ENCODE measurements at regions not wholly inside any gene's neighbourhood (a gene's known extent, or its start where the extent isn't known, plus 50 kb on each side); places are given as distances from the start of the nearest gene placed in this dataset.

- 81% methylated on average over 3 of the region's 3 CpGs for WGBS
- Histone ChIP-seq H3K27ac (ENCODE audit: low read depth, low read length) (no peak overlapping the region), H3K27me3 (ENCODE audit: insufficient read depth, low read length) (no peaks in the 10 kb centered on the region), H3K9me3 (ENCODE audit: insufficient read depth, low read depth, low read length) (no peaks in the 10 kb centered on the region), H3K36me3 (ENCODE audit: insufficient read depth, low read length) (no peaks in the 10 kb centered on the region), H3K9ac (ENCODE audit: low read depth, low read length) (no peak overlapping the region), H3K4me1 (ENCODE audit: insufficient read depth, low read length) (no peaks in the 10 kb centered on the region), H3K4me3 (ENCODE audit: low read length) (no peak overlapping the region)
Observed at GRCh38 chr3:107045791-107046190, 331.4 kb upstream of the CCDC54 start.

- H3K4me3 ChIP-seq (ENCODE audit: low read length) = no peak overlapping the region
- 98% methylated on average over 2 of the region's 4 CpGs for WGBS
- H3K36me3 ChIP-seq (ENCODE audit: insufficient read depth, low read length) = no peaks in the 10 kb centered on the region
- 0 out of 2 replicates have a peak, but pooled peaks cover 4% of the 10 kb centered on the region for H3K9me3 ChIP-seq (ENCODE audit: insufficient read depth, low read depth, low read length)
- no peak overlapping the region for H3K9ac ChIP-seq (ENCODE audit: low read depth, low read length)
- no peaks in the 10 kb centered on the region for H3K4me1 ChIP-seq (ENCODE audit: insufficient read depth, low read length)
- H3K27me3 ChIP-seq (ENCODE audit: insufficient read depth, low read length) = no peaks in the 10 kb centered on the region
- H3K27ac ChIP-seq (ENCODE audit: low read depth, low read length) = no peak overlapping the region
Observed at GRCh38 chr3:107055181-107055942, 321.9 kb upstream of the CCDC54 start.

DNA sequence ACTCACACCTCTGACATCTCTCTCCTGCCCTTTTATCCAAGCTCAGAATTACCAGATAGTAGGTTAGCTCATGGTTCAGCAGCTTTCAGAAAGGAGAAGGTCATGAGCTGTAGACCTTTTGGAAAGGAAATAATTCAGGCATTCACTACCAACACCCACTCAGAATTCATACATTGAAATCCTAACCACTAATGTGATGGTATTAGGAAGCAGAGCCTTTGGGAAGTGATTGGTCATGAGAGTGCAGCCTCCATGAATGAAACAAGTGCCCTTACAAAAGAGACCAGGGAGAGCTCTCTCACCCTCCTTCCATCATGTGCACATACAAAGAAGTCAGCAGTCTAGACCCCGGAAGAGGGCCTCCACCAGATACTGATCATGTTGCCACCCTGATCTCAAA is 315.8 kb upstream of the CCDC54 start:
- WGBS = 92% methylated on average over 1 of the region's 1 CpG

DNA sequence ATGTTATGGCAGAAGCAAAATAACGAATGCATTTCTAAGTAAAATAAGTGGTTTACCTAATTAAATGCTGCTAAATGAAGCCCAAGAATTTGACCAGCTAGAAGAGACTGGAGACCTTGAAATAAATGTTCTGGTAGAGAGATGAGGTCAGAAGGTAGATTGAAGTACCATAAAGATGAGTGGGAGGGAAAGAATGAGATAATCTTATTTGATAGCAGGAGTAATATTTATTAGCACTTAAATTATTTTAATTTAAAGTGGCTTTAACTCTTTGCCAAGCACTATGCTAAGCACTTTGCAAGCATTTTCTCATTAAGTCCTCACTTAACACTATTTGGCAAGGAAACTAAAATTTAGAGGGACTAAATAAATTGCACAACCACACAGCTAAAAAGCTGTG is 314.9 kb upstream of the CCDC54 start:
- Histone ChIP-seq H3K27me3 (ENCODE audit: insufficient read depth, low read length) (no peaks in the 10 kb centered on the region), H3K9ac (ENCODE audit: low read depth, low read length) (no peak overlapping the region), H3K9me3 (ENCODE audit: insufficient read depth, low read depth, low read length) (0 out of 2 replicates have a peak, but pooled peaks cover 3% of the 10 kb centered on the region), H3K36me3 (ENCODE audit: insufficient read depth, low read length) (no peaks in the 10 kb centered on the region), H3K4me3 (ENCODE audit: low read length) (no peak overlapping the region), H3K4me1 (ENCODE audit: insufficient read depth, low read length) (peaks cover 28% of the 10 kb centered on the region), H3K27ac (ENCODE audit: low read depth, low read length) (no peak overlapping the region)
- WGBS = 95% methylated on average over 1 of the region's 1 CpG

More for the DNA sequence above, 315.8 kb upstream of the CCDC54 start:
- Histone ChIP-seq H3K9ac (ENCODE audit: low read depth, low read length) (no peak overlapping the region), H3K4me1 (ENCODE audit: insufficient read depth, low read length) (peaks cover 28% of the 10 kb centered on the region), H3K4me3 (ENCODE audit: low read length) (no peak overlapping the region), H3K27me3 (ENCODE audit: insufficient read depth, low read length) (no peaks in the 10 kb centered on the region), H3K9me3 (ENCODE audit: insufficient read depth, low read depth, low read length) (0 out of 2 replicates have a peak, but pooled peaks cover 4% of the 10 kb centered on the region), H3K36me3 (ENCODE audit: insufficient read depth, low read length) (no peaks in the 10 kb centered on the region), H3K27ac (ENCODE audit: low read depth, low read length) (no peak overlapping the region)

DNA sequence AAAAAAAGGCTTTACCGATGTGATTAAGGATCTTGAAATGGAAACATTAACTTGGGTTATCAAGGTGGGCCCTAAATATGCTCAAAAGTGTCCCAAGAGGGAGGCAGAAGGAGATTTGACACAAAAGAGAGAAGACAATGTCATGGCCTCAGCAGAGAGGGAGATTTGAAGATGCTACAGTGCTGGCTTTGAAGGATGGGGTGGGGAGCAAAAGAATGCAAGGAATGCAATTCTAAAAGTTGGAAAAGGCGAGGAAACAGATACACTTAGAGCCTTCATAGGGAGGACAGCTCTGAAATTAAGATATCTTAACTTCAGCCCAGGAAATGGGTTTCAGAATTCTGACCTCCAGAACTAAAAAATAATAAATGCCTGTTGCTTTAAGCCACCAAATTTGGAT is 314.5 kb upstream of the CCDC54 start:
- Histone ChIP-seq H3K4me1 (ENCODE audit: insufficient read depth, low read length) (peaks cover 28% of the 10 kb centered on the region), H3K36me3 (ENCODE audit: insufficient read depth, low read length) (no peaks in the 10 kb centered on the region), H3K27ac (ENCODE audit: low read depth, low read length) (0 out of 2 replicates have a peak overlapping the region, but pooled peaks have one; percentile 19), H3K9me3 (ENCODE audit: insufficient read depth, low read depth, low read length) (0 out of 2 replicates have a peak, but pooled peaks cover 2% of the 10 kb centered on the region), H3K4me3 (ENCODE audit: low read length) (no peak overlapping the region), H3K27me3 (ENCODE audit: insufficient read depth, low read length) (no peaks in the 10 kb centered on the region), H3K9ac (ENCODE audit: low read depth, low read length) (no peak overlapping the region)
- WGBS = 69% methylated on average over 2 of the region's 2 CpGs

GRCh38 chr3:107063351-107063750 is 313.9 kb upstream of the CCDC54 start:
- Histone ChIP-seq H3K9me3 (ENCODE audit: insufficient read depth, low read depth, low read length) (0 out of 2 replicates have a peak, but pooled peaks cover 2% of the 10 kb centered on the region), H3K4me1 (ENCODE audit: insufficient read depth, low read length) (peaks cover 28% of the 10 kb centered on the region), H3K27me3 (ENCODE audit: insufficient read depth, low read length) (no peaks in the 10 kb centered on the region), H3K36me3 (ENCODE audit: insufficient read depth, low read length) (no peaks in the 10 kb centered on the region), H3K27ac (ENCODE audit: low read depth, low read length) (no peak overlapping the region), H3K4me3 (ENCODE audit: low read length) (no peak overlapping the region), H3K9ac (ENCODE audit: low read depth, low read length) (no peak overlapping the region)
- WGBS = 92% methylated on average over 5 of the region's 5 CpGs

GRCh38 chr3:107064405-107065060 is 312.7 kb upstream of the CCDC54 start:
- Histone ChIP-seq H3K27me3 (ENCODE audit: insufficient read depth, low read length) (no peaks in the 10 kb centered on the region), H3K9me3 (ENCODE audit: insufficient read depth, low read depth, low read length) (no peaks in the 10 kb centered on the region), H3K4me1 (ENCODE audit: insufficient read depth, low read length) (peaks cover 28% of the 10 kb centered on the region), H3K27ac (ENCODE audit: low read depth, low read length) (peak overlapping the region; percentile 20), H3K36me3 (ENCODE audit: insufficient read depth, low read length) (no peaks in the 10 kb centered on the region), H3K4me3 (ENCODE audit: low read length) (no peak overlapping the region), H3K9ac (ENCODE audit: low read depth, low read length) (peak overlapping the region; percentile 2; the same call in 1 of the 2 replicates)
- WGBS = 22% methylated on average over 8 of the region's 9 CpGs

DNA sequence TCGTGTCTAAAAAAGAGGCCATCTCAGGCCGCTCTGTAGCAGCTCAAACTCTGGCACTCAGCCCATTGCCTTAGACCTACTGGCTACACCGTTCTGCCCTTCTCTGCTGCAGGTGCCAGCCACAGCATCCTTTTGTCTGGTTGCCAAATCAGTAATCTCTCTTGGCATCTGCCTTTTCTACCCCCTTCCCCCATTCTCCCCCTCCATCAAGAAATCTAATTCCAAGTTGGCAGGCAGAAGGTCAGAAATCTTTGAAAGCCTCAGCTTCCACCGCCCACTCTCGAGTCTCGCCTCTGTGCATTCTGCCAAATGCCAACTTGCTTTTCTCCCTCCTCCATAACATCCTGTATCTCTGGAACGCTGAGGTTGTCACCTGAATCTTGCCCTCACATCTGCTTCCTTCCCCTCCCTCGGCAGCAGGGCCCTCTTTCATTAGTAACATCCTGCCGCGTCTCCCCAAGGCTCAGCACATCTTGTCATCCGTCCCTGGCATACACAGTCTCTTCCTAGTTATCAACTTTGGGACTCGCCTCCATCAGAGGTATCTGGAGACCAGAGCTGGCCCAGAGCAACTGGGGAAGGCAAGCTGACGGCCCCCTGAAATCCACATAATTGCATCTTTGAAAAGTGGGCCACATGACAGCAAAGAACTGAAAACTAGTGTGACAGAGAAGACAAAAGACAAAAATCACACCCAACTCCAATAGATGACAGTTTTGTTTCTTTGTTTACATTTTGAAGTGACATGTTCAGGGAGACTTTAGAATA is 312.0 kb upstream of the CCDC54 start:
- no peak overlapping the region for H3K4me3 ChIP-seq (ENCODE audit: low read length)

DNA sequence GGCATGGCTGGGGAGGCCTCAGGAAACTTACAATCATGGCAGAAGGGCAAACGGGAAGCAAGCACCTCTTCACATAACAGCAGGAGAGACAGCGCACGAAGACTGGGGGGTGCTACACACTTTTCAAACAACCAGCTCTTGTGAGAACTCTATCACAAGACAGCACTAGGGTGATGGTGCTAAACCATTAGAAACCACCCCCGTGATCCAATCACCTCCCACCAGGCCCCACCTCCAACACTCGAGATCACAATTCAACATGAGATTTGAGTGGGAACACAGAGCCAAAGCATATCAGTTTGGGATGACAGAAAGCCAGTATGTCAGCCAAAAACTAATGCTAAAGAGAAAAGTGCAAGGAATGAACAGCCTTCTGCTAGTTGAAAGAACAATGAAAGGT is 309.8 kb upstream of the CCDC54 start:
- 95% methylated on average over 5 of the region's 5 CpGs for WGBS
- H3K9ac ChIP-seq (ENCODE audit: low read depth, low read length) = no peak overlapping the region
- H3K36me3 ChIP-seq (ENCODE audit: insufficient read depth, low read length) = no peaks in the 10 kb centered on the region
- H3K27me3 ChIP-seq (ENCODE audit: insufficient read depth, low read length) = no peaks in the 10 kb centered on the region
- H3K4me1 ChIP-seq (ENCODE audit: insufficient read depth, low read length) = peaks cover 23% of the 10 kb centered on the region
- H3K9me3 ChIP-seq (ENCODE audit: insufficient read depth, low read depth, low read length) = no peaks in the 10 kb centered on the region
- no peak overlapping the region for H3K27ac ChIP-seq (ENCODE audit: low read depth, low read length)
- no peak overlapping the region for H3K4me3 ChIP-seq (ENCODE audit: low read length)

More for the DNA sequence above, 312.0 kb upstream of the CCDC54 start:
- Histone ChIP-seq H3K9ac (ENCODE audit: low read depth, low read length) (no peak overlapping the region), H3K9me3 (ENCODE audit: insufficient read depth, low read depth, low read length) (no peaks in the 10 kb centered on the region), H3K27me3 (ENCODE audit: insufficient read depth, low read length) (no peaks in the 10 kb centered on the region), H3K27ac (ENCODE audit: low read depth, low read length) (no peak overlapping the region), H3K36me3 (ENCODE audit: insufficient read depth, low read length) (no peaks in the 10 kb centered on the region), H3K4me1 (ENCODE audit: insufficient read depth, low read length) (peaks cover 28% of the 10 kb centered on the region)
- 90% methylated on average over 13 of the region's 13 CpGs for WGBS

DNA sequence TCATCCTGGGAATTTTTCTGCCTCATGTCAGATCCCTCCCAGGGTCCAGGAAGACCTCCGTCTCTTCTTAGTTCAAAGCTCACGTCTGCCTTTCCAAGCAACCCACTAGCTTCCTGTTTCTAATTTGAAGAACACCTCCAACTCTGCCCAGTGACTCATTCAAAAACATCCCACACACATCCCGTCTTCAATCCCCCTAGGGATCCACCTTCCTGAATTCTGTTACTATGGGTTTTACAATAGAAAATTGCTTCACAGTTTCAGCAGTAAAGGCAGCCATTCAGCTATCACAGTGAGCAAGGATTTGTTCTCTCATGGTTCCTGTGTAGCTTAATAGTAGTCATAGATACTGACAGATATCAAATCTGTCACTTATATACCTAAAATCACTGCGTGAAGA is 308.3 kb upstream of the CCDC54 start:
- H3K9ac ChIP-seq (ENCODE audit: low read depth, low read length) = no peak overlapping the region
- H3K36me3 ChIP-seq (ENCODE audit: insufficient read depth, low read length) = no peaks in the 10 kb centered on the region
- WGBS = 84% methylated on average over 4 of the region's 4 CpGs
- H3K9me3 ChIP-seq (ENCODE audit: insufficient read depth, low read depth, low read length) = no peaks in the 10 kb centered on the region
- H3K27me3 ChIP-seq (ENCODE audit: insufficient read depth, low read length) = no peaks in the 10 kb centered on the region
- no peak overlapping the region for H3K27ac ChIP-seq (ENCODE audit: low read depth, low read length)
- H3K4me3 ChIP-seq (ENCODE audit: low read length) = no peak overlapping the region
- peaks cover 8% of the 10 kb centered on the region for H3K4me1 ChIP-seq (ENCODE audit: insufficient read depth, low read length)

DNA sequence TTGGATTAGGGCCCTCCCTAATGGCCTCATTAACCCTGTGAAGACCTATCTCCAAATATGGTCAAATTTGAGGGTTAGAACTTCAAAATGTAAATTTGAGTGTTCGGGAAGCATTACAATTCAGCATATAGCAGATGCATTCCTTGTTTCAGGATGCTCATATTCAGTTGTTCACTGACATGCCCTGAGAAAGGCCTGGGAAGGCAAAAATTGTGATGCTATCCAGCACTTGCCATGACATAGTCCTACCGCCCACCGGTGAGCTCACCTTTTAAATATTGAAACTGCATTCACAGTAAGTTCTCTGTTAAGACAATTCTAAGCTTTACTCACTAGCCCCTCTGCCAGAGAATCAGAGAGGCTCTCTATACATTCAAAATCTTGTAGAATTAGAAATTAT is 300.3 kb upstream of the CCDC54 start:
- Histone ChIP-seq H3K4me1 (ENCODE audit: insufficient read depth, low read length) (no peaks in the 10 kb centered on the region), H3K27me3 (ENCODE audit: insufficient read depth, low read length) (no peaks in the 10 kb centered on the region), H3K4me3 (ENCODE audit: low read length) (no peak overlapping the region), H3K9ac (ENCODE audit: low read depth, low read length) (no peak overlapping the region), H3K27ac (ENCODE audit: low read depth, low read length) (no peak overlapping the region), H3K36me3 (ENCODE audit: insufficient read depth, low read length) (no peaks in the 10 kb centered on the region), H3K9me3 (ENCODE audit: insufficient read depth, low read depth, low read length) (no peaks in the 10 kb centered on the region)
- 91% methylated on average over 3 of the region's 3 CpGs for WGBS

All from HUES64 (cell line).